ENCODE measurements at regions not wholly inside any gene's neighbourhood (a gene's known extent, or its start where the extent isn't known, plus 50 kb on each side); places are given as distances from the start of the nearest gene placed in this dataset.
"Not testable (repeated sequence)": the region's sequence is repeated elsewhere in the genome, so short reads cannot be mapped to it uniquely, and the experiment has no call there.

GRCh38 chr3:160100610-160101009, 112.0 kb downstream of the IL12A start:
- Histone ChIP-seq H3K27ac (no peak overlapping the region), H4K20me1 (no peaks in the 10 kb centered on the region), H3K9ac (no peak overlapping the region), H3K9me3 (replicated peaks in 1 of 11) (no peaks in the 10 kb centered on the region), H3K4me1 (peaks cover 0 to 37% (median 22%) of the 10 kb centered on the region in 10 experiments; a peak in 15 of 20 replicates), H3K27me3 (no peaks in the 10 kb centered on the region), H3K4me3 (no peak overlapping the region), H3K4me2 (no peak overlapping the region), H3K36me3 (no peaks in the 10 kb centered on the region)
- no peak for TF ChIP-seq Cebpa-rat (IDR thresholded peaks at IDR 0.05)

GRCh38 chr3:160102001-160102400, 113.4 kb downstream of the IL12A start:
- H3K4me2 ChIP-seq; H4K20me1 ChIP-seq; H3K9ac ChIP-seq; H3K9me3 ChIP-seq (replicated peaks in 1 of 11); H3K36me3 ChIP-seq; H3K4me3 ChIP-seq; H3K27me3 ChIP-seq; H3K27ac ChIP-seq: not testable (repeated sequence)
- peaks cover 0 to 46% (median 25%) of the 10 kb centered on the region in 10 experiments; a peak in 15 of 20 replicates for H3K4me1 ChIP-seq

- Histone ChIP-seq H4K20me1 (no peaks in the 10 kb centered on the region), H3K9me3 (replicated peaks in 1 of 11) (no peaks in the 10 kb centered on the region), H3K9ac (no peak overlapping the region), H3K27me3 (no peaks in the 10 kb centered on the region), H3K4me2 (no peak overlapping the region), H3K36me3 (no peaks in the 10 kb centered on the region), H3K27ac (no peak overlapping the region), H3K4me3 (no peak overlapping the region), H3K4me1 (peaks cover 0 to 38% (median 16%) of the 10 kb centered on the region in 10 experiments; a peak in 15 of 20 replicates)
- no peak for TF ChIP-seq Cebpa-rat (IDR thresholded peaks at IDR 0.05)
Measured at GRCh38 chr3:160103397-160103796, 114.8 kb downstream of the IL12A start.

- Histone ChIP-seq H3K9ac (no peak overlapping the region), H3K4me3 (no peak overlapping the region), H3K4me2 (peak overlapping the region in 5 of 11 experiments; percentile 8 to 65 (median 31); a peak in 8 of 22 replicates), H3K9me3 (replicated peaks in 1 of 11) (no peaks in the 10 kb centered on the region), H4K20me1 (no peaks in the 10 kb centered on the region), H3K27ac (0 out of 22 replicates have a peak overlapping the region, but pooled peaks of 1 of the 11 experiments have one; percentile 10), H3K27me3 (no peaks in the 10 kb centered on the region), H3K36me3 (no peaks in the 10 kb centered on the region), H3K4me1 (peaks cover 0 to 27% (median 9%) of the 10 kb centered on the region in 10 experiments; a peak in 11 of 20 replicates)
- TF ChIP-seq Cebpa-rat (IDR thresholded peaks at IDR 0.05), result no peak
Measured at GRCh38 chr3:160105907-160106584, 117.4 kb downstream of the IL12A start.

GRCh38 chr3:160106905-160107861, 118.0 kb upstream of the C3orf80 start:
- peaks cover 0 to 27% (median 9%) of the 10 kb centered on the region in 10 experiments; a peak in 11 of 20 replicates for H3K4me1 ChIP-seq

GRCh38 chr3:160108362-160108761, 116.9 kb upstream of the C3orf80 start:
- Histone ChIP-seq H3K27ac (no peak overlapping the region), H3K4me3 (no peak overlapping the region), H3K9ac (no peak overlapping the region), H3K9me3 (replicated peaks in 1 of 11) (no peaks in the 10 kb centered on the region), H3K27me3 (no peaks in the 10 kb centered on the region), H3K4me1 (peaks cover 0 to 27% (median 9%) of the 10 kb centered on the region in 10 experiments; a peak in 11 of 20 replicates), H3K36me3 (no peaks in the 10 kb centered on the region), H3K4me2 (no peak overlapping the region), H4K20me1 (no peaks in the 10 kb centered on the region)
- no peak for TF ChIP-seq Cebpa-rat (IDR thresholded peaks at IDR 0.05)

More at GRCh38 chr3:160106905-160107861, 118.0 kb upstream of the C3orf80 start:
- no peaks in the 10 kb centered on the region for H3K27me3 ChIP-seq
- no peak overlapping the region for H3K27ac ChIP-seq
- no peak overlapping the region for H3K9ac ChIP-seq
- no peaks in the 10 kb centered on the region for H4K20me1 ChIP-seq
- H3K36me3 ChIP-seq, result no peaks in the 10 kb centered on the region
- no peak overlapping the region for H3K4me3 ChIP-seq
- no peak overlapping the region for H3K4me2 ChIP-seq
- no peaks in the 10 kb centered on the region for H3K9me3 ChIP-seq (replicated peaks in 1 of 11)
- TF ChIP-seq Cebpa-rat (IDR thresholded peaks at IDR 0.05), result no peak

- Histone ChIP-seq H3K27me3 (no peaks in the 10 kb centered on the region), H3K9ac (no peak overlapping the region)
- no peak for TF ChIP-seq Cebpa-rat (IDR thresholded peaks at IDR 0.05)
Measured at GRCh38 chr3:160112481-160112880, 112.7 kb upstream of the C3orf80 start.

GRCh38 chr3:160112996-160113395, 112.2 kb upstream of the C3orf80 start:
- Histone ChIP-seq H3K4me3 (no peak overlapping the region), H3K27ac (no peak overlapping the region), H3K27me3 (no peaks in the 10 kb centered on the region), H3K4me1 (peaks cover 0 to 8% (median 5%) of the 10 kb centered on the region in 10 experiments; a peak in 10 of 20 replicates), H4K20me1 (no peaks in the 10 kb centered on the region), H3K9ac (no peak overlapping the region), H3K36me3 (no peaks in the 10 kb centered on the region), H3K9me3 (replicated peaks in 1 of 11) (no peaks in the 10 kb centered on the region), H3K4me2 (no peak overlapping the region)
- no peak for TF ChIP-seq Cebpa-rat (IDR thresholded peaks at IDR 0.05)

More at GRCh38 chr3:160112481-160112880, 112.7 kb upstream of the C3orf80 start:
- Histone ChIP-seq H3K4me3 (no peak overlapping the region), H3K4me1 (peaks cover 0 to 8% (median 5%) of the 10 kb centered on the region in 10 experiments; a peak in 10 of 20 replicates), H4K20me1 (no peaks in the 10 kb centered on the region), H3K27ac (no peak overlapping the region), H3K4me2 (no peak overlapping the region), H3K36me3 (no peaks in the 10 kb centered on the region), H3K9me3 (replicated peaks in 1 of 11) (no peaks in the 10 kb centered on the region)

GRCh38 chr3:160114355-160114995, 110.7 kb upstream of the C3orf80 start:
- Histone ChIP-seq H3K9ac (no peak overlapping the region), H3K36me3 (no peaks in the 10 kb centered on the region), H4K20me1 (no peaks in the 10 kb centered on the region), H3K4me2 (no peak overlapping the region), H3K9me3 (replicated peaks in 1 of 11) (no peaks in the 10 kb centered on the region), H3K4me3 (no peak overlapping the region), H3K27ac (no peak overlapping the region), H3K27me3 (no peaks in the 10 kb centered on the region), H3K4me1 (peaks cover 0 to 6% (median 3%) of the 10 kb centered on the region in 10 experiments; a peak in 10 of 20 replicates)
- no peak for TF ChIP-seq Cebpa-rat (IDR thresholded peaks at IDR 0.05)
